ENCODE measurements at regions not wholly inside any gene's neighbourhood (a gene's known extent, or its start where the extent isn't known, plus 50 kb on each side); places are given as distances from the start of the nearest gene placed in this dataset.

GRCh38 chr9:87307848-87308247 lies 189.8 kb upstream of the DAPK1 start (continued):
- TF ChIP-seq, protein P1, sequence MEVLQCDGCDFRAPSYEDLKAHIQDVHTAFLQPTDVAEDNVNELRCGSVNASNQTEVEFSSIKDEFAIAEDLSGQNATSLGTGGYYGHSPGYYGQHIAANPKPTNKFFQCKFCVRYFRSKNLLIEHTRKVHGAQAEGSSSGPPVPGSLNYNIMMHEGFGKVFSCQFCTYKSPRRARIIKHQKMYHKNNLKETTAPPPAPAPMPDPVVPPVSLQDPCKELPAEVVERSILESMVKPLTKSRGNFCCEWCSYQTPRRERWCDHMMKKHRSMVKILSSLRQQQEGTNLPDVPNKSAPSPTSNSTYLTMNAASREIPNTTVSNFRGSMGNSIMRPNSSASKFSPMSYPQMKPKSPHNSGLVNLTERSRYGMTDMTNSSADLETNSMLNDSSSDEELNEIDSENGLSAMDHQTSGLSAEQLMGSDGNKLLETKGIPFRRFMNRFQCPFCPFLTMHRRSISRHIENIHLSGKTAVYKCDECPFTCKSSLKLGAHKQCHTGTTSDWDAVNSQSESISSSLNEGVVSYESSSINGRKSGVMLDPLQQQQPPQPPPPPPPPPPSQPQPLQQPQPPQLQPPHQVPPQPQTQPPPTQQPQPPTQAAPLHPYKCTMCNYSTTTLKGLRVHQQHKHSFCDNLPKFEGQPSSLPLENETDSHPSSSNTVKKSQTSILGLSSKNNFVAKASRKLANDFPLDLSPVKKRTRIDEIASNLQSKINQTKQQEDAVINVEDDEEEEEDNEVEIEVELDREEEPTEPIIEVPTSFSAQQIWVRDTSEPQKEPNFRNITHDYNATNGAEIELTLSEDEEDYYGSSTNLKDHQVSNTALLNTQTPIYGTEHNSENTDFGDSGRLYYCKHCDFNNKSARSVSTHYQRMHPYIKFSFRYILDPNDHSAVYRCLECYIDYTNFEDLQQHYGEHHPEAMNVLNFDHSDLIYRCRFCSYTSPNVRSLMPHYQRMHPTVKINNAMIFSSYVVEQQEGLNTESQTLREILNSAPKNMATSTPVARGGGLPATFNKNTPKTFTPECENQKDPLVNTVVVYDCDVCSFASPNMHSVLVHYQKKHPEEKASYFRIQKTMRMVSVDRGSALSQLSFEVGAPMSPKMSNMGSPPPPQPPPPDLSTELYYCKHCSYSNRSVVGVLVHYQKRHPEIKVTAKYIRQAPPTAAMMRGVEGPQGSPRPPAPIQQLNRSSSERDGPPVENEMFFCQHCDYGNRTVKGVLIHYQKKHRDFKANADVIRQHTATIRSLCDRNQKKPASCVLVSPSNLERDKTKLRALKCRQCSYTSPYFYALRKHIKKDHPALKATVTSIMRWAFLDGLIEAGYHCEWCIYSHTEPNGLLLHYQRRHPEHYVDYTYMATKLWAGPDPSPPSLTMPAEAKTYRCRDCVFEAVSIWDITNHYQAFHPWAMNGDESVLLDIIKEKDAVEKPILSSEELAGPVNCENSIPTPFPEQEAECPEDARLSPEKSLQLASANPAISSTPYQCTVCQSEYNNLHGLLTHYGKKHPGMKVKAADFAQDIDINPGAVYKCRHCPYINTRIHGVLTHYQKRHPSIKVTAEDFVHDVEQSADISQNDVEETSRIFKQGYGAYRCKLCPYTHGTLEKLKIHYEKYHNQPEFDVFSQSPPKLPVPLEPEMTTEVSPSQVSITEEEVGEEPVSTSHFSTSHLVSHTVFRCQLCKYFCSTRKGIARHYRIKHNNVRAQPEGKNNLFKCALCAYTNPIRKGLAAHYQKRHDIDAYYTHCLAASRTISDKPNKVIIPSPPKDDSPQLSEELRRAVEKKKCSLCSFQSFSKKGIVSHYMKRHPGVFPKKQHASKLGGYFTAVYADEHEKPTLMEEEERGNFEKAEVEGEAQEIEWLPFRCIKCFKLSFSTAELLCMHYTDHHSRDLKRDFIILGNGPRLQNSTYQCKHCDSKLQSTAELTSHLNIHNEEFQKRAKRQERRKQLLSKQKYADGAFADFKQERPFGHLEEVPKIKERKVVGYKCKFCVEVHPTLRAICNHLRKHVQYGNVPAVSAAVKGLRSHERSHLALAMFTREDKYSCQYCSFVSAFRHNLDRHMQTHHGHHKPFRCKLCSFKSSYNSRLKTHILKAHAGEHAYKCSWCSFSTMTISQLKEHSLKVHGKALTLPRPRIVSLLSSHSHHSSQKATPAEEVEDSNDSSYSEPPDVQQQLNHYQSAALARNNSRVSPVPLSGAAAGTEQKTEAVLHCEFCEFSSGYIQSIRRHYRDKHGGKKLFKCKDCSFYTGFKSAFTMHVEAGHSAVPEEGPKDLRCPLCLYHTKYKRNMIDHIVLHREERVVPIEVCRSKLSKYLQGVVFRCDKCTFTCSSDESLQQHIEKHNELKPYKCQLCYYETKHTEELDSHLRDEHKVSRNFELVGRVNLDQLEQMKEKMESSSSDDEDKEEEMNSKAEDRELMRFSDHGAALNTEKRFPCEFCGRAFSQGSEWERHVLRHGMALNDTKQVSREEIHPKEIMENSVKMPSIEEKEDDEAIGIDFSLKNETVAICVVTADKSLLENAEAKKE (CRISPR knock-in tag; IDR thresholded peaks at IDR 0.05): no peak

GRCh38 chr9:87309236-87309635 lies 188.4 kb upstream of the DAPK1 start:
- Histone ChIP-seq H3K9me2 (ENCODE audit: insufficient read depth) (no peaks in the 10 kb centered on the region), H4K20me1 (replicated peaks; ENCODE audit: insufficient read depth) (no peaks in the 10 kb centered on the region), H2AFZ (no peak overlapping the region), H3K4me3 (no peak overlapping the region), H3K4me1 (ENCODE audit: insufficient read depth) (no peaks in the 10 kb centered on the region), H3K27ac (ENCODE audit: low read depth) (no peak overlapping the region), H3K27me3 (ENCODE audit: insufficient read depth) (no peaks in the 10 kb centered on the region), H3F3A (replicated peaks; ENCODE audit: low read depth) (no peaks in the 10 kb centered on the region), H3K36me3 (ENCODE audit: insufficient read depth) (no peaks in the 10 kb centered on the region), H3K79me2 (replicated peaks; ENCODE audit: insufficient read depth) (no peaks in the 10 kb centered on the region), H3K4me2 (no peak overlapping the region)
- Mint-ChIP-seq H3K4me3 (no peak overlapping the region), H3K27ac (no peak overlapping the region), H3K36me3 (ENCODE audit: low read depth) (no peaks in the 10 kb centered on the region), H3K9me3 (no peaks in the 10 kb centered on the region; the same call in 2 of the 3 replicates), H3K4me1 (no peaks in the 10 kb centered on the region), H3K27me3 (ENCODE audit: insufficient read depth, low read depth, poor library complexity) (peaks cover 3% of the 10 kb centered on the region)
- DNase-seq (ENCODE audit: low spot score) (no peak), ATAC-seq (no peak)
- no peak for TF ChIP-seq STAT1 (IDR thresholded peaks at IDR 0.05; ENCODE audit: unreplicated experiment)
- no peak for TF ChIP-seq ZNF331 (CRISPR knock-in tag; IDR thresholded peaks at IDR 0.05; ENCODE audit: low read depth)
- no peak for TF ChIP-seq POLR2AphosphoS5 (IDR thresholded peaks at IDR 0.05; ENCODE audit: low read depth)
- TF ChIP-seq, protein P1 (CRISPR knock-in tag; IDR thresholded peaks at IDR 0.05): no peak
